GM18505 (cell line): ENCODE measurements at regions not wholly inside any gene's neighbourhood (a gene's known extent, or its start where the extent isn't known, plus 50 kb on each side); places are given as distances from the start of the nearest gene placed in this dataset.

Source experiments
- ATAC-seq: cut with Tn5 transposase; IDR thresholded peaks from one replicate; pipeline ENCODE4 v1.9.1; 2021; ENCODE audit not compliant: unreplicated experiment
- POLR2A ChIP-seq: IDR thresholded peaks from 4 replicates; pipeline ENCODE4 v1.6.1; 2011; ENCODE audit warnings: borderline replicate concordance; ENCODE audit not compliant: insufficient read depth, insufficient read length; ENCODE audit errors: extremely low read depth

DNA sequence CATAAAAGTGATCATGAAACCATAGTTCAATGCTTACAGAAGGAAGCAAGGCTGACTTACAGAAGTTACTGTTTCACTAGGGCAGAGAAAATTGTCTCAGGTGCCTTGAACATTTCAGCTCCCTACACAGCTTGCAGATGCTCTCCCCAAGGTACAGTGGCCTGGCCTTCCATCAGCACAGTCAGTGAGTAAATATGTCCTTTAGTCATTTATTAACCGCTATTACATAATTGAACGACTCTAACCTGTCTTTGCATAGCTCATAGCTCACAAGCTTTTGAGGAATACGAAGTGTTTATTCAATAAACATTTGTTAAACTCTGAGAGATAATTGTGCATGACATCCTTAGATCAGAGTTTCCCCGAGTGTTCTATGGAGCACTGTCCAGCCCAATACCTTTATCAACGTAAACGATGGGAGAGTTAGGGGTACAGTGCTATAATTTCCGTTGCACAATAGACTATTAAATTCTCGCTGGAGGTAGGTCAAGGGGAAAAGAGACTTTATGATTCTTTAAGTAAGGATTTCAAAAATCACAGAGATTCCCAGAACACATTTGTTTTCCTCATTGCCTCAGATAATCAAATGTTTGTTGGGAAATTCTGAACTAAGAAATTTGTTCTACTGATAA is 677.8 kb downstream of the TSN start:
- no peak for TF ChIP-seq POLR2A
- no peak for ATAC-seq

DNA sequence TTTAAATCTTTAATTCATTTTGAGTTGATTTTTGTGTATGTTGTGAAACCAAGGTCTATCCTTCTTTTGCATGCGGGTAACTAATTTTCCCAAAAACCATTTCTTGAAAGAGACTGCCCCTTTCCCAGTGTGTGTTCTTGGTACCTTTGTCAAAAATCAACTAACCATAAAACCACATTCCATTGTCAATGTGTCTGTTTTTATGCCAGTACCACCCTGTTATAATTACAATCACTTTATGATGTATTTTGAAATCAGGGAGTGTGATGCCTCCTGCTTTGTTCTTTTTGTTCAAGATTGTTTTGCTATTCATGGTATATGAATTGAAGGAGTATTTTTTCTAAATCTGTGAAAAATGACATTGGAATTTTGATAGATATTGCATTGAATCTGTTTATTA is 689.6 kb downstream of the TSN start:
- TF ChIP-seq POLR2A = no peak
- no peak for ATAC-seq

DNA sequence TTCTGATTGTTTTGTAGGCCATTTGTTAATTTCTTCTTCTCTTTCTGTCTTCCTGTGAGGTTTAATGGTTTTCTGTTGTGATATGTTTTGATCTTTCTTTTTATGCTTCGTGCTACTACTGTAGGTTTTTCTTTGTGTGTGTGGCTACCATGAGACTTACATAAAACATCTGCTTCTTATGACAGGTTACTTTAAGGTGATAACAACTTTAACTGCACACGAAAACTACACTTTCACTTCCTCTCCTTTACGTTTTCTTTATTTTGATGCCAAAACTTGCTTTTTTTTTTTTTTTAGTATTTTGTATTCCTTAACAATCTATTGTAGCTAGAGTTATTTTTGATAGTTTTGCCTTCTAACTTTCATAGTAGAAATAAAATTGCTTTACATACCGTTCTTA is 691.3 kb downstream of the TSN start:
- ATAC-seq = no peak
- TF ChIP-seq POLR2A = no peak

DNA sequence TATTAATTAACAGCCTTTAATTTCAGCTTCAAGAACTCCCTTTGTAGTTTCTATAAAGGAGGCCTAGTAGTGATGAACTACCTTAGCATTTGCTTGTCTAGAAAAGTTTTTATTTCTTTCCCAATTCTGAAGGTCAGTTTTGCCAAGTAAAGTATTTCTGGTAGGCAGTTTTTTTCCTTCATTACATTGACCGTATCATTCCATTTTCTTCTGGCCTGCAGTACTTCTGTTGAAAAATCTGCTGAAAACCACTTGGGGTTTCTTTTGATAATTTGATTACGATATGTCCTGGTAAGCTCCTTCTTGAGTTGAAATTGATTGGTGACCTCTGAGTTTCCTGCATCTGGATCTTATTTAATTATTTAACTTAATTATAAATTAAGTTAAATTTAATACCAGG is 691.8 kb downstream of the TSN start:
- no peak for TF ChIP-seq POLR2A
- ATAC-seq = no peak

DNA sequence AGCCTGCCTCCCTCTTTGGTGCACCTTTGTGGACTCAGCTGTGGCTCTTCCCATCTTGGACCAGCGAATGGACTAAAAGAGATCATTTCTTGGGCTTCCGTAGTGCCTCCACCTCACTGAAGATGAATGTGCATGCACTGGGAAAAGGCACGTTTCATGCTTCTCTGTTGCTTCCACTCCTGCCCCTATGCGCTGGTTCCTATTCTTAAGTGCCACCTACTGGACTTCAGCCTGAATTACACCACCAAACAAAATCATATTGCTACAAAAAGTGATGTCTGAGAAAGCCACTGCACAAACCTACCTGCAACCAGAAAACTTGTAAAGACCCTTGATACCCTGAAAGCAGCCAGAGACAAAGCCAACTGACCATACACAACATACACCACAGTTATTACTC is 695.6 kb downstream of the TSN start:
- no peak for TF ChIP-seq POLR2A
- ATAC-seq = peak; percentile 67

DNA sequence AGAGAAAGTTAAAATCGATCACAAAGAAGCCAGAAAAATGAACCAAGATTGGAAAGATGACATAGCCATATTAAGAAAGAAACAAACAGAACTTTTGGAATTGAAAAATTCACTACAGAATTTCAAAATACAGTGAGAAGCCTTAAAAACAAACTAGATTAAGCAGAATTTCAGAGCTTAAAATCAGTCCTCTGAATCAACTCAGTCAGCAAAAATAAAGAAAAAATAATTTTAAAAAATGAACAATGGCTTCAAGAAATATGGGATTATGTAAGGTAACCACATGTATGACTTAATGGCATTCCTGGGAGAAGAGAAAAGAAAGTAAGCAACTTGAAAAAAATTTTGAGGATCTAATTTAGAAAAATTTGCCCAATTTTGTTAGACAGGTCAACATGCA is 696.2 kb downstream of the TSN start:
- ATAC-seq = no peak
- TF ChIP-seq POLR2A = no peak

DNA sequence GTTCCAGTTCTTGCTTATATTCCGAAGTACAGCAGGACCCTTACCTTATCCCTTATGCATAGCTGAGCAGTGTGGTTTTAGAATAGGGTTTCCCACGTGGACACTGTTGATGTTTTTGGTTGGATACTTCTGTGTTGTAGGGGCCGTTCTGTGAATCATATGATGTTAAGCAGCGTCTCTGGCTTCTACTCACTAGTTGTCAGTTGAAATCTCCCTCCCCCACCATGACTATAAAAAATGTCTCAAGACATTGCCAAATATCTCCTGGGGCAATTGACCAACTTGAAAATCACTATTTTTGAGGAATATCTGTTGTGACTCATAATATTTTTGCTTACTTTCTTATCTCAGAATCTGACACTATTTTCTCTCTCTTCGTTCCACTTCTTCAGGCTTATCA is 713.7 kb downstream of the TSN start:
- no peak for TF ChIP-seq POLR2A

DNA sequence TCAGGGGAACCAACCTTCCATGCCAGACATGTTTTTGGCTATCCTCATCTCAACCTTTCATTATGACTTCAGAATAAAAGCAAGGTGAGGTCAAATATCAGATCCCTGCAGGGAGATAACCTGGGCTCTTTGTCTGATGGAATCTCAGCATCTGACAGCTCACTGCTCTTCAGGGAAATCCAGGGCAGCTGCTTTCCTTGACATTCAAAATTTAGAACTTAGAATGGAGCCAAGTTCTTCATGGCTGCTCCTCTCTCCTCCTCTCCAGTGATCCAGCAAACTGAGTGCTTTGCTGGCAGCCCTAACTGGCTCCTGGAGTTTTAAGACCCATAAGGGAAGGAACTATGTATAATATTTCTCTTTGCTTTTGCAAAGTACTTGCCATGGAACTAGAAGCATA is 716.3 kb downstream of the TSN start:
- no peak for ATAC-seq
- no peak for TF ChIP-seq POLR2A

More for the DNA sequence above, 713.7 kb downstream of the TSN start:
- ATAC-seq = no peak

DNA sequence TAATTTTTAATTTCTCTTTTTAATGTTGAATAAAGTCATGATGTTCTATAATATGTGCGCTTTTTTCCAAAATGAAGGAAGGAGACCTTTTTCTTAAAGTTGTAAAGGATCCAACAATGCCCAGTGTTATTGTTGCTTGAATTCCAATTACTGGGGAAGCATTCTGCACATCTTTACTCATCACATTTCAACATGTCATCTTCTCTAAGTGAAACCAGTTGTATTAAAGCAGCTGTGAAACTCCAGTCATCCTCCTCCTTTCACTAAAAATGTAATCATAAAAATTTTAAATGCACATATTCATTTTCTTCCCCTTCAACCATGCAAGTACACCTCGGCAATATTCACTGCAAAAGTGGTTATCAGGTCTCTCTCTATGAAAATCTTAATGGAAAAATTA is 722.7 kb downstream of the TSN start:
- TF ChIP-seq POLR2A = no peak
- no peak for ATAC-seq

DNA sequence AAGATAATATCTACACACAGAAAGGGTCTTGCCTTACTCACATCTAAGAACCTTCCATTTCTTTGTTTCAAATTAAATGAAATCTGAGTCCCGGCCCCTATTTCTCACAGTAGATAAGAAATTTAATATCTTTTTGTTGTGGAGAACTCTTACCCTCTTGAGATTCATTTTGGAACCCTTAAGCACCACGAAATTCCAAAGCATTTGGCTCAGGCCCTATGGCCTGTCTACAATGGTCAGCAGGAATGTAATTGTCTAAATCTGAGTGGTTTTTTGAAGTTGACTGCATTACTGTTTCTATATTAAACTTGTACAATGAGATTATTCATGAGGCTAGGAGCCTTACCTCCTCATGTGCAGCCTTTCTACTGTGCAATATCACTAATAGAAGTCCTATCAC is 723.3 kb downstream of the TSN start:
- no peak for TF ChIP-seq POLR2A
- ATAC-seq = no peak

DNA sequence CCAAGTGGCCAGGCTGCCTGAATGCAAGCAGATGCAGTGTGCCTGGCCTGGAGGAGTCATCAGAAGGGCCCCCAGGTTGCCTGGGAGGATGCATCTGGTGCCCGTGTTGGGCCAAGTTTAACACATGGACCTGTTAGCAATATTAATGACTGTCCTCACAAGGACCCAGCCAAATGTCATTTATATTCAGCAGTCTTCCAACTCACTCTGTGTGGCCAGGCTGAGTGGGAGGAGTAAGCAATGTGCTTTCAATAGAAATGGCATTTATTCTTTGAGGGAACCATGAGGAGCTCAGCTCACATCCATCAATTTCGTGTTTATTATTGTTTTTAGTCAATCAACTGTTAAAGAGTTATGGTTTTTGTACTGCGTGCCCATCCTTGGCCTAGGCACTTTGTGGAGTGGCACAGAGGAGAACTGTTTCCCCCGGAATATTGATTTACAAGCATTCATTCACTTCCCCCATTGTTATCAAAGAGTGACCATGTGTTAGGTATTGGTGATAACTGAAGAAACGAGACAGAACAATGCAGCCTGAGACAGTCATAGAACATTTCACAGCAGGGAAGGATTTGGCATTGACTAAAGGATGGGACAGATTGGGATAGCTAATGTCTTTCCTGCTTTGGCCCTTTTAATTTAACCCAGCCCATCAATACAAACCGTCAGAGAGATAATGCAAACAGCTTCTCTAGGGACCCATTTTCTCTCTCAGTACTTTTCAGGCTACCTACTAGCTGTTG is 725.2 kb downstream of the TSN start:
- no peak for ATAC-seq
- no peak for TF ChIP-seq POLR2A

DNA sequence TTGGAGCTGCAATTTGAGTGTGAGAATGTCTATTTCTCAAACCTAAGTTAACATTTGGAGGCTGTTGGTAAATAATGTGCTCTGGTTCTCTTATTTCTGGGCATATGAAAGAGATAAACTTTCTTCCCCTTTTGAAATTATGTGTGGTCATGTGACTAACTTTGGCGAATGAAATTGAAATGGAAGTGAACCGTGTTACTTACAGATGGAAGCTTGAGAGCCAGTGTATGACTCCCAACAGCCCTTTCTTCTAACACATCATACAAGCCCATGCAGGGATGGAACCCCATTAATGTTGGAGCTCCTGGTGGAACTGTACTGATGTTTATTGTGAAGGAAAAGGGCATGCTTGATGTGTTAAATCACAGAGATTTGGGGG is 725.8 kb downstream of the TSN start:
- TF ChIP-seq POLR2A = no peak
- ATAC-seq = no peak

DNA sequence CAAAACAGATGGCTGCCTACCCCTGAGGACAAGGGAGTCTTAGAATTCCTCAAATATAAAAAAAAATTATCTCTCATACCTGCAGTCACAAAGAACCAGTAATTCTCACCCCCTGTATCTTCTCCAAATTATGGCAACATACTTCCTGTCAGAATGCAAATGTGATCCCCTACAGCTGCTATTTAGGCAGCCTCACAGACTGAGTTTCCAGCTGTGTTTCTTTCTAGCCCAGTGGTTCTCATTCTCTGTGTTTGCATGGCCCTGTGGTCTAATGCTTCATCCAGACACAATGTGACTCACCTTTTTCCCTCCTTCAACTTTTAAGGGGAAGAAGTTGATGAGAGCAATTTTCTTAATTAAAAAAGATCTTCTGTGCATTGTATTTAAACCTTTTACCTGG is 726.3 kb downstream of the TSN start:
- no peak for TF ChIP-seq POLR2A
- ATAC-seq = no peak

DNA sequence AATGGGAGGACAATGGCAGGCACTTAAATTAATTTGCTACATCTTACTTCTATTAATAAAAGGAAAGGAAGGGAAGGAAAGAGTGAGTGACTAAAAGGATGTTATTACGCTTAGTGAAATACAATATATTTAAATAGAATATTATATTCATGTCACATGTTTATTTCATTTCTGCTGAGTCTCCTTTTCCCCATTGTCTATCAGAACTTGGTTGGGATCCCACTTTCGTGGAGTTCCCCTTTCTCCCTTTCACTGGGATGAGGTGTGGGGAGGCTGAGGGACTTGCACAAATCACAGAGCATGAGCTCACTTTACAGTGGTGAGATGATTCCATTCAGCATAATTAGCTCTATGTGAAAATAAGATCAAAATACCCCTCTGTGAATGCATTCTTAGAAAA is 730.6 kb downstream of the TSN start:
- TF ChIP-seq POLR2A = no peak
- ATAC-seq = no peak
